Fibroblast of villous mesenchyme (primary cell): ENCODE measurements at regions not wholly inside any gene's neighbourhood (a gene's known extent, or its start where the extent isn't known, plus 50 kb on each side); places are given as distances from the start of the nearest gene placed in this dataset.

Experiments
- DNase-seq: peaks from one replicate; pipeline ENCODE4 v3.0.0-alpha.2; 2010; ENCODE audit warnings: low read depth
- H3K4me3 ChIP-seq: 2 replicates; pipeline ENCODE4 v1.5.1; 2011; ENCODE audit warnings: low read depth, mild to moderate bottlenecking, low read length
- CTCF ChIP-seq: IDR thresholded peaks from 2 replicates; pipeline ENCODE4 v1.5.1; 2012; ENCODE audit warnings: low read depth, mild to moderate bottlenecking, low read length; ENCODE audit not compliant: insufficient read depth

- H3K4me3 ChIP-seq, result no peak overlapping the region
- no peak for TF ChIP-seq CTCF
- no peak for DNase-seq
These were observed 114.4 kb downstream of the ZNF518B start for GRCh38 chr4:10342866-10343265.

- no peak for TF ChIP-seq CTCF
- no peak for DNase-seq
- no peak overlapping the region for H3K4me3 ChIP-seq
These were observed 120.8 kb downstream of the ZNF518B start for GRCh38 chr4:10336471-10336870.

- TF ChIP-seq CTCF, result no peak
- no peak overlapping the region for H3K4me3 ChIP-seq
These were observed 122.2 kb downstream of the ZNF518B start for GRCh38 chr4:10335050-10335449.

GRCh38 chr4:10334506-10335028 lies 122.7 kb downstream of the ZNF518B start:
- no peak overlapping the region for H3K4me3 ChIP-seq
- DNase-seq, result no peak
- no peak for TF ChIP-seq CTCF

More at GRCh38 chr4:10335050-10335449, 122.2 kb downstream of the ZNF518B start:
- DNase-seq, result no peak

GRCh38 chr4:10333942-10334341 lies 123.3 kb downstream of the ZNF518B start:
- no peak for TF ChIP-seq CTCF

GRCh38 chr4:10326075-10326474 lies 131.2 kb downstream of the ZNF518B start:
- TF ChIP-seq CTCF, result no peak
- no peak overlapping the region for H3K4me3 ChIP-seq
- no peak for DNase-seq

More at GRCh38 chr4:10333942-10334341, 123.3 kb downstream of the ZNF518B start:
- no peak for DNase-seq
- no peak overlapping the region for H3K4me3 ChIP-seq

- no peak for DNase-seq
- no peak overlapping the region for H3K4me3 ChIP-seq
- no peak for TF ChIP-seq CTCF
These were observed 135.3 kb downstream of the ZNF518B start for GRCh38 chr4:10321931-10322330.
